Mesenchymal stem cell (in vitro differentiated cells and primary cell): ENCODE measurements at regions not wholly inside any gene's neighbourhood (a gene's known extent, or its start where the extent isn't known, plus 50 kb on each side); places are given as distances from the start of the nearest gene placed in this dataset.

Source experiments
- DNase-seq: peaks from one replicate; pipeline ENCODE4 v3.0.0-alpha.2; 2013
- H2AFZ ChIP-seq: one replicate; pipeline ENCODE4 v1.6.1; 2013; ENCODE audit warnings: low read depth, mild to moderate bottlenecking, control low read depth, inconsistent platforms, low read length, moderate library complexity
- H2AK5ac ChIP-seq: 2 replicates; pipeline ENCODE4 v1.6.1; 2013; ENCODE audit warnings: low read length, moderate library complexity, mild to moderate bottlenecking, inconsistent platforms; ENCODE audit not compliant: severe bottlenecking
- H2BK120ac ChIP-seq: one replicate; pipeline ENCODE4 v1.6.1; 2013; ENCODE audit warnings: low read depth, mild to moderate bottlenecking, inconsistent platforms, low read length, moderate library complexity
- H2BK12ac ChIP-seq, 2 experiments: one replicate each; pipeline ENCODE4 v1.6.1; 2013; ENCODE audit warnings: inconsistent platforms in 2 of 2, low read length in 2 of 2, mild to moderate bottlenecking in 2 of 2, moderate library complexity in 2 of 2, control low read depth in 1 of 2
- H2BK15ac ChIP-seq: one replicate; pipeline ENCODE4 v1.6.1; 2013; ENCODE audit warnings: mild to moderate bottlenecking, low read depth, inconsistent platforms; ENCODE audit not compliant: poor library complexity, severe bottlenecking
- H2BK5ac ChIP-seq: 2 replicates; pipeline ENCODE4 v1.6.1; 2013; ENCODE audit warnings: low read depth, mild to moderate bottlenecking, low read length, control low read depth, inconsistent platforms; ENCODE audit not compliant: poor library complexity, severe bottlenecking
- H3K14ac ChIP-seq, 2 experiments: one replicate each; pipeline ENCODE4 v1.6.1; 2013; ENCODE audit warnings: inconsistent platforms in 2 of 2, low read length in 2 of 2, control low read depth in 1 of 2, mild to moderate bottlenecking in 1 of 2, moderate library complexity in 1 of 2
- H3K18ac ChIP-seq, 2 experiments: one replicate each; pipeline ENCODE4 v1.6.1; 2013; ENCODE audit warnings: inconsistent platforms in 2 of 2, low read length in 2 of 2, control low read depth in 1 of 2, low read depth in 1 of 2, mild to moderate bottlenecking in 1 of 2
- H3K23ac ChIP-seq, 2 experiments: one replicate each; pipeline ENCODE4 v1.6.1; 2013; ENCODE audit warnings: inconsistent platforms in 2 of 2, low read length in 2 of 2, mild to moderate bottlenecking in 2 of 2, moderate library complexity in 2 of 2, control low read depth in 1 of 2
- H3K27ac ChIP-seq: 2 replicates; pipeline ENCODE4 v1.5.1; 2013; ENCODE audit warnings: mild to moderate bottlenecking, moderate library complexity, low read length, control low read depth, inconsistent platforms; ENCODE audit not compliant: poor library complexity, severe bottlenecking
- H3K27me3 ChIP-seq, 2 experiments: 2 replicates each; pipeline versions ENCODE4 v1.6.1 to v1.7.0; 2013; ENCODE audit warnings: low read length in 2 of 2, mild to moderate bottlenecking in 2 of 2, moderate library complexity in 2 of 2, control low read depth in 1 of 2, inconsistent platforms in 1 of 2; ENCODE audit not compliant: control insufficient read depth in 1 of 2, insufficient read depth in 1 of 2
- H3K36me3 ChIP-seq, 2 experiments: 2 replicates each; pipeline versions ENCODE4 v1.6.1 to v1.7.0; 2013; ENCODE audit warnings: low read length in 2 of 2, control low read depth in 1 of 2, inconsistent platforms in 1 of 2, low read depth in 1 of 2, mild to moderate bottlenecking in 1 of 2; ENCODE audit not compliant: insufficient read depth in 2 of 2, control insufficient read depth in 1 of 2
- H3K4ac ChIP-seq, 2 experiments: one replicate each; pipeline ENCODE4 v1.6.1; 2013; ENCODE audit warnings: inconsistent platforms in 2 of 2, low read length in 2 of 2, mild to moderate bottlenecking in 2 of 2, moderate library complexity in 2 of 2, control low read depth in 1 of 2, low read depth in 1 of 2
- H3K4me1 ChIP-seq: 2 replicates; pipeline ENCODE4 v1.6.1; 2013; ENCODE audit warnings: low read depth, low read length, control low read depth; ENCODE audit not compliant: control insufficient read depth, insufficient read depth
- H3K4me2 ChIP-seq: 2 replicates; pipeline ENCODE4 v1.6.1; 2013; ENCODE audit warnings: low read length, mild to moderate bottlenecking, inconsistent platforms; ENCODE audit not compliant: poor library complexity, severe bottlenecking
- H3K4me3 ChIP-seq, 2 experiments: 2 replicates each; pipeline versions ENCODE4 v1.5.1 to v1.7.0; 2013; ENCODE audit warnings: low read length in 2 of 2, mild to moderate bottlenecking in 2 of 2, control low read depth in 1 of 2, low read depth in 1 of 2; ENCODE audit not compliant: insufficient read depth in 1 of 2
- H3K79me1 ChIP-seq: replicated peaks from 2 replicates; pipeline ENCODE4 v1.6.1; 2013; ENCODE audit warnings: mild to moderate bottlenecking, control low read depth, low read length, inconsistent platforms; ENCODE audit not compliant: poor library complexity, severe bottlenecking
- H3K9ac ChIP-seq: 2 replicates; pipeline ENCODE4 v1.7.0; 2013; ENCODE audit warnings: mild to moderate bottlenecking, low read length, moderate library complexity
- H3K9me3 ChIP-seq: 2 replicates; pipeline ENCODE4 v1.7.0; 2013; ENCODE audit warnings: mild to moderate bottlenecking, low read length; ENCODE audit not compliant: control insufficient read depth
- H4K8ac ChIP-seq: one replicate; pipeline ENCODE4 v1.6.1; 2013; ENCODE audit warnings: inconsistent platforms, mild to moderate bottlenecking, low read length, moderate library complexity
- H4K91ac ChIP-seq: one replicate; pipeline ENCODE4 v1.6.1; 2013; ENCODE audit warnings: mild to moderate bottlenecking, low read length, inconsistent platforms
- whole genome bisulfite sequencing: methylation state at CpG from one replicate; pipeline ENCODE4 v1.1.7; 2013; ENCODE audit warnings: mixed read lengths; 5-methylcytosine and 5-hydroxymethylcytosine counted together

DNA sequence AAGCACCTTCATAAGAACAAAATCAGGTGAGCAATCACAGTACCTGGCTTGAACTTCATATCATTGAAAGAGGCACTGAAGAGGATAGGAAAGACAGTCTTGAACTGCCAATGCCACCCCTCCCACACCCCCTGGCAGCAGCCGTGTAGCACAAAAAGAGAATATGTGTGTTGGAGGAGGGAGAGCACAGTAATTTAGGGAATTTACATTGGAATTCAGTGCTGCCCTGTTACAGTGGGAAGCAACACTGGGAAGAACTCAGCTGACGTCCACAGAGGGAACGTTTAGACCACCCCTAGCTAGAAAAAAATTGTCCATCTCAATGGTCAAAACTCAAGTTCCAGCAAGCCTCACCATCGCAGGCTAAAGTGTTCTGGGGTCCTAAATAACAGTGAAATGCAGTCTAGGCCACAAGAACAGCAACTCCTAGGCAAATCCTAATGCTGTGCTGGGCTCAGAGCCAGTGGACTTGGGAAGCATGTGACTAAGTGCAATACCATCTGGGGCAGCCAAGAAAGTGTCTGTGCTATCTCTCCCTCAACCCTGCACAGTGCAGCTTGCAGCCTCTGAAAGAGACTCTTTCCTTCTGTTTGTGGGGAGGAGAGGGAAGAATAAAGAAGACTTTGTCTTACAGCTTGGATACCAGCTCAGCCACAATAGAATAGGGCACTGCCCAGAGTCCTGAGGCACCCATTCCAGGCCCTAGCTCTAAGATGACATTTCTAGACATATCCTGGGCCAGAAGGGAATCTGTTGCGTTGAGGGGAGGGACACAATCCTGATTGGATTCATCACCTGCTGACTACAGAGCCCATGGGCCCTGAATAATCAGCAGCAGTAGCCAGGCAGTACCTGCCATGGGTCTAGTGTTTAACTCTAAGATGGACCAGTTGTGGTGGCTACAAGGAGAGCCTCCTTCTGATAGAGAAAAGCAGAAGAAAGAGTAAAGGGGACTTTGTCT lies 62.1 kb upstream of the VLDLR start:
- Histone ChIP-seq H3K4ac (no peak overlapping the region), H3K27ac (peak overlapping the region; percentile 50), H2BK12ac (no peak overlapping the region), H3K79me1 (no peaks in the 10 kb centered on the region), H3K14ac (no peak overlapping the region), H3K27me3 (no peaks in the 10 kb centered on the region), H3K4me1 (peaks cover 2% of the 10 kb centered on the region), H3K23ac (no peak overlapping the region), H4K91ac (no peak overlapping the region), H3K4me3 (no peak overlapping the region), H4K8ac (no peak overlapping the region), H3K9ac (peak overlapping the region; percentile 42), H3K36me3 (no peaks in the 10 kb centered on the region), H2AK5ac (no peak overlapping the region), H2BK15ac (no peak overlapping the region), H3K4me2 (peak overlapping the region; percentile 10), H2BK120ac (no peak overlapping the region), H3K18ac (no peak overlapping the region), H2AFZ (no peak overlapping the region), H2BK5ac (no peak overlapping the region), H3K9me3 (no peaks in the 10 kb centered on the region)
- 41% methylated on average over 4 of the region's 5 CpGs for WGBS
- DNase-seq = peak; percentile 71

DNA sequence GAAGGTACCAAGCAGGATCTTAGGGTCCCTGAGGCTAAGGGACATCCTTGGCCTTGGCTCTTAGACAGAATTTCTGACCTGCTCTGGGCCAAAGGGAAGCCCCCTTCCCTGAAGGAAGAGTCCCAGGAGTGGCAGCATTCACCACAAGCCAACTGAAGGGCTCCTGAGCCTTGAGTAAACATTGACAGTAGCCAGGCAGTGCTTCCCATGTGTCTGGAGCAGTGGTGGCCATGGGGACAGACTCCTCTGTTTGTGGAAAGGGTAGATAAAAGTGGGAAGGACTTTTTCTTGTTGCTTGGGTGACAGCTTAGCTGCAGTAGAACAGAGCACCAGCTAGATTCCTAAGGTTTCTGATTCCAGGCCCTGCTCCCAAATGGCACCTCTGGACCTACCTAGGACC lies 61.4 kb upstream of the VLDLR start:
- Histone ChIP-seq H2BK12ac (no peak overlapping the region), H4K91ac (no peak overlapping the region), H3K27ac (peak overlapping the region; percentile 50), H3K27me3 (no peaks in the 10 kb centered on the region), H2AK5ac (peak overlapping the region; percentile 5), H3K36me3 (no peaks in the 10 kb centered on the region), H3K4me1 (peaks cover 2% of the 10 kb centered on the region), H3K79me1 (no peaks in the 10 kb centered on the region), H3K18ac (no peak overlapping the region), H3K4me3 (no peak overlapping the region), H3K23ac (no peak overlapping the region), H3K4ac (no peak overlapping the region), H2BK15ac (no peak overlapping the region), H3K9me3 (no peaks in the 10 kb centered on the region), H2BK120ac (no peak overlapping the region), H3K9ac (no peak overlapping the region), H4K8ac (no peak overlapping the region), H3K14ac (no peak overlapping the region), H2BK5ac (no peak overlapping the region), H3K4me2 (no peak overlapping the region), H2AFZ (no peak overlapping the region)
- DNase-seq = no peak

DNA sequence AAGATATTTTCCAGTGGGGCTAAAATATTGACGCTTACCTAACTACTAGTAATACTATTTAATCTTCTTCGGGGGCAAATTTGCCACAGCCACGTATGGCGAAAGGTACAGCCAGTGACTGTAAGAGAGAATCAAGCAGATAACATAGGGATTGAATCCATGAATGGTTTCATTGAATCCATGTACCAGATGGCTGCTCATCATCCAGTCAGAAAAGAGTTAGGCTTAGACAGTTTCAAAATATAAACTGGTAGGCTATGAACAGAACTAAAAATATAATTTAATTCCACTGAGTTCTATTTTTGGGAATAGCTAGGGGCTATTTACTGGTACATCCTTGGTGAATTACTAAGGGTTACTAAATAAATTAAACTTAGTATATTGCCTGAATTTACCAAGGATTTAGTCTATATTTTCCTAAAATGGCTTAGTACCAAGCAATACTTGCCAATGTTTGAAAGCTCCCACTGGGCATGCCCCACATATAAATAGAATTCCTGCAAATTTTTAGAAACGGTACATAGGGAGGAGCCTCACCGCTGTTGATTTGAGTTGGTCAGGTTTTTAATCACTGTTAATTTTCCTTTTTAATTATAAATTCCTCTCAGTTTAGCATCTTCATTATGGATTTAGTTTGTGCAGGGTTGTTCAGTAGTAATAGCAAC lies 55.8 kb upstream of the VLDLR start:
- H3K4me3 ChIP-seq = no peak overlapping the region
- H2AFZ ChIP-seq = no peak overlapping the region
- no peak overlapping the region for H3K14ac ChIP-seq
- no peak overlapping the region for H3K4me2 ChIP-seq
- no peaks in the 10 kb centered on the region for H3K27me3 ChIP-seq
- H3K27ac ChIP-seq = no peak overlapping the region
- no peak overlapping the region for H2BK15ac ChIP-seq
- no peak for DNase-seq
- H3K9ac ChIP-seq = no peak overlapping the region
- H3K4ac ChIP-seq = no peak overlapping the region
- H3K79me1 ChIP-seq = no peaks in the 10 kb centered on the region
- no peak overlapping the region for H2BK120ac ChIP-seq
- no peaks in the 10 kb centered on the region for H3K9me3 ChIP-seq
- no peak overlapping the region for H2AK5ac ChIP-seq
- H3K36me3 ChIP-seq = no peaks in the 10 kb centered on the region
- H4K91ac ChIP-seq = no peak overlapping the region
- WGBS = 98% methylated on average over 5 of the region's 6 CpGs
- H2BK5ac ChIP-seq = no peak overlapping the region
- peaks cover 2% of the 10 kb centered on the region for H3K4me1 ChIP-seq
- no peak overlapping the region for H3K18ac ChIP-seq
- H4K8ac ChIP-seq = no peak overlapping the region
- H2BK12ac ChIP-seq = no peak overlapping the region
- H3K23ac ChIP-seq = no peak overlapping the region

DNA sequence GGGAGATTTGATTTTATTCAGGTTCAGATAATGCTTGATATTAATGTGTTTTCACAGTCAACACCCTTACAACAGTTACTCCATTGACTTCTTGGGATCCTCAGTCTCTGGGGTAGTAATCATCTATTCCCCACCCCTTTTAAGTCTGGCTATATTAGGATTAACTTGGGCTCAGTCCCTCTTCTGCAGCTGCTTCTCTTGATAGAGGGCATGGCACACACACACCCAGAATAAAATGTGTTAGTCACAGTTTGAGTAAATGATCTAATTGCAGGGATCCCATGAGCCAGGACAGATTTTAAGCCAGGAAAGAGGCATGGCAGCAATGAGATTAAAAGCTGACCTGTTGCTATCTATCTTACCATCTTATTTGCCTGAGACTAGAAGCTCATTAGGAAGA lies 53.7 kb upstream of the VLDLR start:
- H3K14ac ChIP-seq = no peak overlapping the region

More for the DNA sequence above, 53.7 kb upstream of the VLDLR start:
- Histone ChIP-seq H3K4me3 (no peak overlapping the region), H3K9me3 (no peaks in the 10 kb centered on the region), H2BK12ac (no peak overlapping the region), H3K4ac (no peak overlapping the region), H3K9ac (no peak overlapping the region), H2BK5ac (no peak overlapping the region), H2BK120ac (no peak overlapping the region), H2AFZ (no peak overlapping the region), H4K8ac (no peak overlapping the region), H3K79me1 (no peaks in the 10 kb centered on the region), H2AK5ac (no peak overlapping the region), H2BK15ac (no peak overlapping the region), H3K23ac (no peak overlapping the region), H4K91ac (no peak overlapping the region), H3K4me1 (peaks cover 2% of the 10 kb centered on the region), H3K4me2 (no peak overlapping the region), H3K27me3 (no peaks in the 10 kb centered on the region), H3K36me3 (no peaks in the 10 kb centered on the region), H3K18ac (no peak overlapping the region), H3K27ac (no peak overlapping the region)
- no peak for DNase-seq
